SK-N-MC (cell line): ENCODE measurements at regions not wholly inside any gene's neighbourhood (a gene's known extent, or its start where the extent isn't known, plus 50 kb on each side); places are given as distances from the start of the nearest gene placed in this dataset.

Experiments used
- DNase-seq: peaks from one replicate; pipeline ENCODE4 v3.0.0-alpha.2; 2011; ENCODE audit warnings: low read depth, low spot score
- H3K27ac ChIP-seq: fragments of 200-600 bp; sonication (generic); 2 replicates; pipeline ENCODE4 v1.5.1; 2016; ENCODE audit warnings: mixed run types
- H3K36me3 ChIP-seq: fragments of 200-600 bp; sonication (generic); 2 replicates; pipeline ENCODE4 v1.6.1; 2017; ENCODE audit warnings: antibody characterized with exemption, low read length, mixed read lengths; ENCODE audit not compliant: insufficient read depth
- H3K4me3 ChIP-seq: fragments of 200-600 bp; sonication (generic); 2 replicates; pipeline ENCODE4 v1.5.1; 2016
- H3K9ac ChIP-seq: fragments of 200-600 bp; sonication (generic); 2 replicates; pipeline ENCODE4 v1.8.0; 2017; ENCODE audit warnings: mixed run types, mixed read lengths; ENCODE audit not compliant: insufficient read length
- H3K9me3 ChIP-seq: fragments of 200-600 bp; sonication (generic); 2 replicates; pipeline ENCODE4 v1.6.1; 2017; ENCODE audit warnings: low read depth, mild to moderate bottlenecking, antibody characterized with exemption, low read length, moderate library complexity, mixed read lengths
- EZH2 ChIP-seq: fragments of 200-600 bp; sonication (generic); IDR thresholded peaks from one replicate; pipeline ENCODE4 v1.6.1; 2017; ENCODE audit warnings: antibody characterized with exemption
- FOXP2 ChIP-seq: optimal IDR thresholded peaks from 2 replicates; pipeline ENCODE3; 2011; ENCODE audit warnings: mild to moderate bottlenecking, moderate library complexity; ENCODE audit not compliant: insufficient read depth; ENCODE audit errors: extremely low read length, control extremely low read depth
- POLR2AphosphoS5 ChIP-seq: IDR thresholded peaks from 2 replicates; pipeline ENCODE4 v1.6.1; 2012; ENCODE audit warnings: mild to moderate bottlenecking, low read depth, low read length, borderline replicate concordance

DNA sequence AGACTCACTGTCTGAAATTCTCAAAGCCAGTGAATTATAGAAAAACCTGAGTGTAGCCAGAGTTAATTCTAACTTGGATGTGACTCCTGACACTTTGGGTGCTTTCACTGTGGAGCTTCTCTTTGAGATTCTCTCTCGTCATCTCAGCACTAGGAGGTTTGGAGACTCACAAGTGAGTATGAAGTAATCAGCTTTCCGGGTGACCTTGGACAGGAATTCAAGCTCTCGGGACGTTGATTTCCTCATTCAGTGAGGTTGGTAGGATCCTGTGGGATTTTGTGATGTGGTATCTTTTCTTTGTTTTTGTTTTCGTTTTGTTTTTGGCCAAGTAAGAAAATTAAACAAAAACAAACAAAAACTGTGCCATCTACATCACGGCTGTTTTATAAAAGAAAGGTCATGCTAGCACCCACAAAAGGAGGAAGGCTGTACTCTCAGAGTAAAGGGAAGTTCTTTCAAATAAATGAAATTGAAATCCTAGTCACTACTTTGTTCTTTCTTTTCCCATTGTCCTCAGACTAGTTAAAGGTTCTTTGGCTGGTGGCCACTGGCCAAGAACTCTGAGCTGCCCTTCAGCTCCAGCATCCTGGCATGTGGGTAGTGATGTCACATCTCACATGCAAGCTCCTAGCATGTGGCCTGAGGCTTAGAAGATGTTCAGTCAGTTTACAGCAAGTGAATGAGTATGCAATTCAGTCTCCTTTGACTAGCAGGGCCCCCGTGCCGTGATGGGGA lies 263.3 kb upstream of the TPM1 start:
- TF ChIP-seq POLR2AphosphoS5, result no peak
- TF ChIP-seq EZH2, result no peak
- no peak for TF ChIP-seq FOXP2
- H3K27ac ChIP-seq, result no peak overlapping the region
- H3K4me3 ChIP-seq, result no peak overlapping the region
- H3K9me3 ChIP-seq, result no peaks in the 10 kb centered on the region
- H3K36me3 ChIP-seq, result no peaks in the 10 kb centered on the region
- H3K9ac ChIP-seq, result no peak overlapping the region
- no peak for DNase-seq

DNA sequence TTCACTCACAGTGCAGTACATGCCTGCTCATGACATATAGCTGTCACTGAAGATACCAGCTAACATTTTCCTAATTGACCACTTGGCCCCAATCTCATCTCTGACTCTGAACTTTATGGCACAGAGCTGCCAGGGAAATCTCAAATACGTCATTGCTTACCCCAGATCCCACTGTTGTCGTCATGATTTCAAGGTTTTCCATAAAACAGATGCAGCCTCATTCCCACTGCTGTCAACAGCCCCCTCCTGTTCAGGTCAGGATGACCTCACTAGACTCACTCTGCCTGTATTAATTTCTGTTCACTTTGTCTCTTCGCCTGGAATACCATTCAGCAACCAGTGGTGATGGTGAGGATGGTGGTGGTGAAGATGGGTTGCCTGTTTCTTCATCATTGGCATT lies 262.6 kb upstream of the TPM1 start:
- Histone ChIP-seq H3K4me3 (no peak overlapping the region), H3K9me3 (no peaks in the 10 kb centered on the region), H3K9ac (no peak overlapping the region), H3K27ac (no peak overlapping the region), H3K36me3 (no peaks in the 10 kb centered on the region)
- TF ChIP-seq EZH2 (no peak), POLR2AphosphoS5 (no peak), FOXP2 (no peak)
- no peak for DNase-seq

DNA sequence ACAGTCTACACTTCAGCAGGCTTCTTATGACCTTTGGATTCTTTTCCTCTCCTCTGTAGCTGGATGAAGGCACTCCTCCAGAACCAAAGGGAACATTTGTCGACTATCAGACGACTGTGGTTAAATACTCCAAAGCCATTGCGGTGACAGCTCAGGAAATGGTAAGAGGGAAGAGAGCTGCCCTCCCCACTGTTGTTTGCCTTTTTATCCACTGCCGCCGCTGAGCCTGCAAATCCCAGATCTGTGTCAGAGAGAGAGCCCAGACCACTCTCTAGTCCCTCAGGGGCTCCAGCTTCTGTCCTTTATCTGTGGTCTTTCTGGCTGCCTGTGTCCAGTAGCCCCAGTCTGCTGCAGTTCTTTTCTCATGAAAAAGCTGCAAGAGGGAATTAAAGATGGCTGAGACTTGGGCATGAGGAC lies 261.5 kb upstream of the TPM1 start:
- peak; percentile 52 for DNase-seq
- no peak overlapping the region for H3K9ac ChIP-seq
- TF ChIP-seq FOXP2 (no peak), EZH2 (no peak), POLR2AphosphoS5 (no peak)

DNA sequence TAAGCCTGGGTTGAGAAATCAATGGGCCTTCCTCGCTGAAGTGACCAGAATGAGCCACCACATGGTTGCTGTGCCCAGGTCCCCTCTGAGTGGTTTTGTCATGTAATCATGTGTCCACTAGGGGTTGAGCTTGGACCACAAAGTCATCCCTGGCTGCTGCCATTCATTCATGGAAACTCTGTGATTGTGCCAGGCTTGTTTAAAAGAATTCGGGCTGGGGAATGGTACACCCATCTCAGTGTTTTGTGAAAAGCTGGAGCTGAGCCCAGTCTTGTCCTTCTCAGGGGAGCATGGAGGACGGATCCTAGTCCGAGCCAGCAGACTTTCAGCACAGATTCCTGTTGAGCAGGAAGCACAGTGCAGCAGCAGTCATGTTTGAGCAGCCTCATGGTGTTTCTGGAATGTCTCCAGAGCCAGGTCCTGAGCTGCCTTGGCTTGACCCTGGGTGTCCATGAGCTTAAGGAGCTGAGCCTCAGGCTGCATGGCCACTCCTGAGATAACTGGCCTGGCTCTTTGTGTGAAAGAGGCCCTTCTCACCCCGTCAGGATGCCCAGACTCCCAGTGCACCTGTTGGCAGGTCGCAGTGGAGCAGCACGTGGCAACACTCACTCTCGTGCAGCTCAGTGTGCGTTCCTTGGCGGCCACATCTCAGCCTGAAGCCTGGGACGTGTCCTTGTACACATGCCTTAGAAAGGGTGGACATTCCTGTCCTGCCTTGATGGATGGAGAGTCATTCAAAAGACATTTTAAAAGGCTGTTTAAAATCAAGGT lies 260.3 kb upstream of the TPM1 start:
- Histone ChIP-seq H3K9ac (no peak overlapping the region), H3K9me3 (no peaks in the 10 kb centered on the region), H3K4me3 (no peak overlapping the region), H3K36me3 (no peaks in the 10 kb centered on the region), H3K27ac (no peak overlapping the region)
- no peak for TF ChIP-seq FOXP2
- no peak for TF ChIP-seq EZH2
- TF ChIP-seq POLR2AphosphoS5, result no peak
- no peak for DNase-seq

More for the DNA sequence above, 261.5 kb upstream of the TPM1 start:
- H3K27ac ChIP-seq, result peak overlapping the region; percentile 39; the same call in 1 of the 2 replicates
- H3K9me3 ChIP-seq, result no peaks in the 10 kb centered on the region
- no peaks in the 10 kb centered on the region for H3K36me3 ChIP-seq
- H3K4me3 ChIP-seq, result no peak overlapping the region

DNA sequence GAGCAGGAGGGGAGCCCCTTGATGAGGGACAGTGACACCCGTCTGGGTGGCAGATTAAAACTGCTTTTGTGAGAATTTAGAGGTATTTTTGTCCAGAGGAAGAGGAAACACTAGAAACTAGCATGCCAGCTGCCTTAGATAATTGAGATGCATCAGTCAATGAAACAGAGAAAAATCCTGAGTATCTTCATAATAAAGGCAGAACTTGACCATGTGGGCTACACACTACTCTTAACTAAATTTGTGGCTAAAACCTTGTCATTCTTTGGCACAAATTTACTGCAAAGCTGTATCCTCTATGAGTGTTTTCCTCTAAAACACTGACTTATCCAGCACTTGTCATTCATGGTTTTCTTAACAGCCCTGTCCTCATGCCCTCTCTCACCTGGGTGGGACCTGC lies 259.7 kb upstream of the TPM1 start:
- no peak for DNase-seq
- Histone ChIP-seq H3K9me3 (no peaks in the 10 kb centered on the region), H3K27ac (no peak overlapping the region), H3K9ac (no peak overlapping the region), H3K36me3 (no peaks in the 10 kb centered on the region), H3K4me3 (no peak overlapping the region)
- no peak for TF ChIP-seq FOXP2
- no peak for TF ChIP-seq EZH2
- TF ChIP-seq POLR2AphosphoS5, result no peak

DNA sequence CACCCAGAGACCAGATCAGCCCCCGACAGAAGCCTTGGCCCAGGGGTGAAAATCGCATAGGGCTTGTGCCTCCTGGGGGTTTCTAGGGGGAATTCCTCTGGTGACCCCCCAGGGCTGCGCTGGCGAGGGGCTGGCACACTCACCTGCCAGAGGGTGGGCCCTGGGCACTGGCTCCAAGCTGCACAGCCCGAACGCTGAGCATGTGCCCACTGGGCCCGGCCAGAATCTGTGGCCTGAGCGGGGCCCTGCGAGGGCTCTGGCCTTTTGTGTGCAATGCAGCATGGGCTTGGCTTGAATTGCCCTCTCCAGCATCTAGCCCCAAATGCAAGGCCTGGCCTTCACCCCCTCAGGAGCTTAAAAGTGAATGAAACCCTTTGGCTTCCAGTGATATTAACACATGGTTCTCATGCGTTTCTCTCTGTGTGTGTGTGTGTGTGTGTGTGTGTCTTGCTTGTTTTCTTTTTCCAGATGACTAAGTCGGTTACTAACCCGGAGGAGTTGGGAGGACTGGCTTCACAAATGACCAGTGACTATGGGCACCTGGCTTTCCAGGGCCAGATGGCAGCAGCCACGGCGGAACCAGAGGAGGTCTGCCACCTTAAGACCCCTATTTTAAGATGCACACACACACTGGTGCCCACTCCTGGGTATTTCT lies 259.1 kb upstream of the TPM1 start:
- DNase-seq, result no peak
- H3K9ac ChIP-seq, result no peak overlapping the region
- H3K4me3 ChIP-seq, result no peak overlapping the region
- H3K27ac ChIP-seq, result no peak overlapping the region
- no peaks in the 10 kb centered on the region for H3K9me3 ChIP-seq
- no peaks in the 10 kb centered on the region for H3K36me3 ChIP-seq
- no peak for TF ChIP-seq FOXP2
- no peak for TF ChIP-seq POLR2AphosphoS5
- TF ChIP-seq EZH2, result no peak

DNA sequence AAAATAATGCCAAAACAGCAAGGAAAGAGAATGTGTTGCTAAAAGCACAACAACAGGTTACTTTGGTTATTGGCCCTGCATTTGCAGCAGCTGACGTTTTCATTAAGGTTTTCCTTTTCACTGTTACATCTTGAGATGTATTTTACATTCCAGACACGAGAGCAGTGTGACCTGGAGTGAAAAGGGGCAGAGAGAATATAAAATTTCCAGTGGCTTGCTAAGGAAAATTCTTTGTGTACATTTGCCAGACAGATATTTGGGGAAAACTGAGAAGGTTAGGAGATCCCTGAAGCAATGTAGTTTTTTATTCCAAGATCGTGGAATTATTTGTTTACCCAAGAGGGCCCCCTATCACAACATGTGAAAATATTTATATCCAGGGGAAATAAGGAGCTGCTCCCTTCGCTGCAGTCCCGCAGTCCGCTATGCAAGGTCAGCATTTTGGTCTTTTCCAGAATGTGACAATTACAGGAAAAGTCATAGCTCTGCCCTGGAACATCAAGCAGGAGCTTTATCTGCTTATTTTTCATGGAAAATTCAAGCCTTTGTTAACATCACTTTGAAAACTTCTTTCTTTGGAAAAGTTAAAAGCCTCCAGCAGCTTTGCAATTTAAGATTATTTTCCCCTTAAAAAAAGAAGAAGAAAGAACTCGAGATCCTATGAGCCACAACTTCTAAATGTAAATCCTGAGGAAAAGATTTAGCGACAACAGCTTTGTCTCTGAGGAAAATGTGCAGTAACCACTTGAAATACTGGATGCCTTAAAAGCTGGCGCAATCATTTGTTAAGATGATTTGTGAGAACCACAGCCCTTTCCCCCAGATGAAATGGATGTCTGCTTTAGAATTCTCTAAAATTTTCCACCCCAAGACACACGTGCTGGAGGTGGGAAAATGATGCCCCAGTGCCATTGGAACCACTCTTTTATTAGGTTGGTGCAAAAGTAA lies 256.4 kb upstream of the TPM1 start:
- Histone ChIP-seq H3K4me3 (no peak overlapping the region), H3K36me3 (no peaks in the 10 kb centered on the region), H3K9me3 (no peaks in the 10 kb centered on the region), H3K27ac (peak overlapping the region; percentile 27; the same call in 1 of the 2 replicates), H3K9ac (no peak overlapping the region)
- TF ChIP-seq EZH2, result no peak
- TF ChIP-seq FOXP2, result no peak
- TF ChIP-seq POLR2AphosphoS5, result no peak
- peak; percentile 16 for DNase-seq

DNA sequence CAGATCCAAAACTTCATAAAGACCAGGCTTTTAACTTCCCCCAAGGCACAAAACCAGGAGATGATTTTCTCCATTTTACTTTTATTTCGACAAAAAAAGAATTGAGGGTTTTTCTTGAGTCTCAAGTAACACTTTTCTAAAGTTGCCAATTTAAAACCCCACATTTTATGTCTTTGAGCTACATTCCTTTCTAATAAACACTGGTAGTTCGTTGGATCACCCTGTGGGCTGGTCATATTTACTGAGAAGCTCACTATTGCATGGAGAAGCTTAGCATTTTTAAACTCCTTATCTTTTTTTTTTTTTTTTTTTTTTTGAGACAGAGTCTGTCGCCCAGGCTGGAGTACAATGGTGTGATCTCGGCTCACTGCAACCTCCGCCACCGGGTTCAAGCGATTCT lies 255.1 kb upstream of the TPM1 start:
- no peak overlapping the region for H3K27ac ChIP-seq
- no peak for DNase-seq
- H3K36me3 ChIP-seq, result no peaks in the 10 kb centered on the region
- no peak overlapping the region for H3K9ac ChIP-seq
- no peak overlapping the region for H3K4me3 ChIP-seq
- H3K9me3 ChIP-seq, result no peaks in the 10 kb centered on the region
- no peak for TF ChIP-seq EZH2
- TF ChIP-seq POLR2AphosphoS5, result no peak
- TF ChIP-seq FOXP2, result no peak
